Tibial nerve (tissue), 4 donors: ENCODE measurements at regions not wholly inside any gene's neighbourhood (a gene's known extent, or its start where the extent isn't known, plus 50 kb on each side); places are given as distances from the start of the nearest gene placed in this dataset.
A peak's percentile ranks its signal among the peaks of the same experiment; 100 is the strongest.

Experiments used
- DNase-seq, 2 donors: peaks; one replicate each; pipeline ENCODE4 v3.0.0-alpha.2; 2019; ENCODE audit warnings: low spot score in 2 of 2
- H3K27ac ChIP-seq, 4 donors: fragments of 200-600 bp; sonication (generic) in 3 of 4; one replicate each; pipeline ENCODE4 v1.5.1; 2017 to 2019; ENCODE audit warnings: mild to moderate bottlenecking in 1 of 4
- H3K27me3 ChIP-seq, 2 donors: fragments of 200-600 bp; sonication (generic) in 1 of 2; one replicate each; pipeline versions ENCODE4 v1.5.1 to v1.6.0; 2017 to 2019
- H3K36me3 ChIP-seq, 3 donors: fragments of 200-600 bp; sonication (generic); one replicate each; pipeline ENCODE4 v1.5.1; 2018 to 2019
- H3K4me1 ChIP-seq, 4 donors: fragments of 200-600 bp; sonication (generic) in 3 of 4; one replicate each; pipeline ENCODE4 v1.5.1; 2017 to 2019
- H3K4me3 ChIP-seq, 4 donors: fragments of 200-600 bp; sonication (generic) in 3 of 4; one replicate each; pipeline ENCODE4 v1.5.1; 2017 to 2019; ENCODE audit warnings: mild to moderate bottlenecking in 1 of 4, moderate library complexity in 1 of 4
- H3K9me3 ChIP-seq, 4 donors: fragments of 200-600 bp; sonication (generic) in 3 of 4; one replicate each; pipeline ENCODE4 v1.5.1; 2017 to 2019
- EP300 ChIP-seq, 2 donors: sonication (generic); formaldehyde crosslinking; IDR thresholded peaks; one replicate each; pipeline ENCODE4 v1.6.1; 2017; ENCODE audit warnings: antibody characterized with exemption in 2 of 2, mild to moderate bottlenecking in 1 of 2
- POLR2A ChIP-seq, 2 donors: fragments of 450-650 bp; IDR thresholded peaks; one replicate each; pipeline ENCODE4 v1.6.1; 2017; ENCODE audit warnings: antibody characterized with exemption in 2 of 2, mild to moderate bottlenecking in 2 of 2, moderate library complexity in 2 of 2
- WGBS, 2 donors: methylation state at CpG; one replicate each; pipeline ENCODE4 v1.1.5; 2018; 5-methylcytosine and 5-hydroxymethylcytosine counted together
- TF ChIP-seq, protein P1 (sequence below), 5 experiments: fragments of 200-600 bp in 3 of 5; fragments of 450-650 bp in 2 of 5; sonication (generic) in 3 of 5; IDR thresholded peaks; one replicate each; pipeline ENCODE4 v1.5.1; 2016 to 2019; ENCODE audit warnings: antibody characterized with exemption in 5 of 5, mild to moderate bottlenecking in 3 of 5, moderate library complexity in 2 of 5

DNA sequence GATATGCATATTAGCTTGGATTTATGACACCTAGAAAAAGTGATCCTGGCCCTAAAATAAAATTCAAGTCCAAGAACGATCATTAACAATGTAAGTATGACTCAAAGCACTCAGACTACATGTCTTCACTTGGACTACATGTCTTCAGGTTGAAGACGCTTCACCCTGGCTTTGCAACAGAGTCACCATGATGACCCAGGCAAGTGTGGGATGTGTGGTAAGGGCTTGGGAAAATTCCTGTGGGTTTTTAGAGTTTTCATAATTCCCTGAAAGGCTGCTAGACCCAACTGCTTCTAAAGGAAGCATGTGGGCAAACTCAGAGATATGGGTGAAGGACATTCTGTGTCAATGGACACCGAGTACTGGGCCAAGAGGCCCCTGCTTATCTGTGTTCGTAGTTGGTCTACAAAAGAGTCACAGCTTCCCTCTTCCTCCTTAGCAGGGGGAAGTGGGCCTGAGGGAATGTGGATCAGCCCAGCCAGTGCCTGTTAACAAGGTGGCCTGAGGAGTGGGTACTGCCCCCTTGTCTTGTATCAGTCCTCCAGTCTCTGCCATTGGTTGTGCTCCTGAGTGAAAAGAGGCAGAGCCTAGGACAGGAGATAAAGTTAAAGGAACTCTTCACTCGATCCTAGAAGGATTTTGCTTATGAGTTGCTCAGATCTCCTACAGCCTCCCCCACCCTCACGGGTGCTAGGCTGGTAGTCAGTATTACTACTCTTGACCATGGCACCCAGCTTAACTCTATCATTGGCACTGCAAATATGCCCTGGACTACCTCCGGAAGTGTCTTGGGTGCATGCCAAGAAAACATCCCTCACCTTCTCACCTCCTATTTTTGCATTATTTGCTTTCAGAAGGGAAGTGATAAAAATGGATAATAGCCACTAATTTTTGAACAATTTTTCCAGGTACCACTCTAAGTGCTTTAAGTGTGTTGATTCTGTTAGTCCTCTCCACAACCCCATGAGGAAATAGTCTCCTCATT lies 406.3 kb downstream of the COG6 start:
- 87 to 91% methylated on average over 7 of the region's 7 CpGs for WGBS, 2 donors

DNA sequence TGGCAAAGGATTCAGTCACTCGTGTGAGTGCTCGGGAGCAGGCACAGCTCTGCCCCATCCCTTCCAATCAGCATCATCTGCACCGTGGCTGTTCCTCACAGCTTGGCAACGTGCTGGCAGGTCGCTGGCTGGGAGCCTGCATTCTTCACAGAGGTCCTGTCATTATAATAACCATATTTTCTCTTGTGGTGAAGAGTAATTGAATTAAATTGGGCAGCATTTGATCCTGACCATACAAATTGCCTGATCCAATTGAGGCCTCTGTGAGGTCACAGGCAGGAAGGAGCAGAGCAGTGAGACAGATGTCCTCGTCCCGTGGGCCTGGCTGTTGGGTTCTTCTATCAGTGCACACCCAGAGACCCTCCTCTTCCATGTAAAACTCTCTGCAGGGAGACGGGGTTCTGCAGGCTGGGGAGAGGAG lies 407.8 kb downstream of the COG6 start:
- H3K27me3 ChIP-seq, result no peaks in the 10 kb centered on the region
- peaks cover 0 to 34% (median 8%) of the 10 kb centered on the region in 4 donors for H3K4me1 ChIP-seq
- TF ChIP-seq EP300 (IDR thresholded peaks at IDR 0.05) (no peak), POLR2A (IDR thresholded peaks at IDR 0.05) (no peak)
- TF ChIP-seq, protein P1, sequence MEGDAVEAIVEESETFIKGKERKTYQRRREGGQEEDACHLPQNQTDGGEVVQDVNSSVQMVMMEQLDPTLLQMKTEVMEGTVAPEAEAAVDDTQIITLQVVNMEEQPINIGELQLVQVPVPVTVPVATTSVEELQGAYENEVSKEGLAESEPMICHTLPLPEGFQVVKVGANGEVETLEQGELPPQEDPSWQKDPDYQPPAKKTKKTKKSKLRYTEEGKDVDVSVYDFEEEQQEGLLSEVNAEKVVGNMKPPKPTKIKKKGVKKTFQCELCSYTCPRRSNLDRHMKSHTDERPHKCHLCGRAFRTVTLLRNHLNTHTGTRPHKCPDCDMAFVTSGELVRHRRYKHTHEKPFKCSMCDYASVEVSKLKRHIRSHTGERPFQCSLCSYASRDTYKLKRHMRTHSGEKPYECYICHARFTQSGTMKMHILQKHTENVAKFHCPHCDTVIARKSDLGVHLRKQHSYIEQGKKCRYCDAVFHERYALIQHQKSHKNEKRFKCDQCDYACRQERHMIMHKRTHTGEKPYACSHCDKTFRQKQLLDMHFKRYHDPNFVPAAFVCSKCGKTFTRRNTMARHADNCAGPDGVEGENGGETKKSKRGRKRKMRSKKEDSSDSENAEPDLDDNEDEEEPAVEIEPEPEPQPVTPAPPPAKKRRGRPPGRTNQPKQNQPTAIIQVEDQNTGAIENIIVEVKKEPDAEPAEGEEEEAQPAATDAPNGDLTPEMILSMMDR (IDR thresholded peaks at IDR 0.05), result no peak
- H3K4me3 ChIP-seq, result no peak overlapping the region
- H3K27ac ChIP-seq, result no peak overlapping the region
- 69 to 80% methylated on average over 8 of the region's 8 CpGs for WGBS, 2 donors
- H3K36me3 ChIP-seq, result no peaks in the 10 kb centered on the region
- H3K9me3 ChIP-seq, result no peaks in the 10 kb centered on the region
- no peak for DNase-seq

More for the DNA sequence above, 406.3 kb downstream of the COG6 start:
- TF ChIP-seq EP300 (IDR thresholded peaks at IDR 0.05) (no peak), POLR2A (IDR thresholded peaks at IDR 0.05) (no peak)
- TF ChIP-seq, protein P1 (IDR thresholded peaks at IDR 0.05), result no peak
- H3K4me1 ChIP-seq, result peaks cover 0 to 34% (median 8%) of the 10 kb centered on the region in 4 donors
- H3K36me3 ChIP-seq, result no peaks in the 10 kb centered on the region
- no peaks in the 10 kb centered on the region for H3K27me3 ChIP-seq
- no peak for DNase-seq
- H3K27ac ChIP-seq, result peak overlapping the region in 1 of 4 donors; percentile 15
- no peak overlapping the region for H3K4me3 ChIP-seq
- H3K9me3 ChIP-seq, result no peaks in the 10 kb centered on the region

DNA sequence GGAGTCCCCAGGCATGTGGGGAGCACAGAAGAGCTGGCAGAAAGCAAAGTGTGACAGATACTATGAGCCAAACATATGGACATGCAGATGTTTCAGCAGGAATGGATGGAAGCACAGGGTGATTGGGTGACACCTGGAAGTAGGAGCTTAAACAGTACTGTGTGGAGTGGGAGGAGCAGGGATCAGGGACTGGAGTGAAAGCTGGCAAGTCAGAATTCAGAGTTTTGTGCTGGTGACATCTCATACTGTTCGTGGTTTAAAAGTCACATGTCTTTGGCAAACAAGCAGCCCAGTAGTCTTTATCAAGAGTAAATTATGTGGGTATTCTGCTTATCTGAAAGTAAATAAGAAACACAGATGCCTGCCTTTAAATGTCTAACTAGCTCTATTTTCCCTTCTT lies 408.2 kb downstream of the COG6 start:
- Histone ChIP-seq H3K4me3 (no peak overlapping the region), H3K27me3 (no peaks in the 10 kb centered on the region), H3K27ac (no peak overlapping the region), H3K9me3 (no peaks in the 10 kb centered on the region), H3K36me3 (no peaks in the 10 kb centered on the region), H3K4me1 (peaks cover 0 to 34% (median 8%) of the 10 kb centered on the region in 4 donors)
- TF ChIP-seq POLR2A (IDR thresholded peaks at IDR 0.05) (no peak), EP300 (IDR thresholded peaks at IDR 0.05) (no peak)
- TF ChIP-seq, protein P1 (IDR thresholded peaks at IDR 0.05), result no peak
- no peak for DNase-seq
- 59 to 61% methylated on average over 1 of the region's 1 CpG for WGBS, 2 donors

DNA sequence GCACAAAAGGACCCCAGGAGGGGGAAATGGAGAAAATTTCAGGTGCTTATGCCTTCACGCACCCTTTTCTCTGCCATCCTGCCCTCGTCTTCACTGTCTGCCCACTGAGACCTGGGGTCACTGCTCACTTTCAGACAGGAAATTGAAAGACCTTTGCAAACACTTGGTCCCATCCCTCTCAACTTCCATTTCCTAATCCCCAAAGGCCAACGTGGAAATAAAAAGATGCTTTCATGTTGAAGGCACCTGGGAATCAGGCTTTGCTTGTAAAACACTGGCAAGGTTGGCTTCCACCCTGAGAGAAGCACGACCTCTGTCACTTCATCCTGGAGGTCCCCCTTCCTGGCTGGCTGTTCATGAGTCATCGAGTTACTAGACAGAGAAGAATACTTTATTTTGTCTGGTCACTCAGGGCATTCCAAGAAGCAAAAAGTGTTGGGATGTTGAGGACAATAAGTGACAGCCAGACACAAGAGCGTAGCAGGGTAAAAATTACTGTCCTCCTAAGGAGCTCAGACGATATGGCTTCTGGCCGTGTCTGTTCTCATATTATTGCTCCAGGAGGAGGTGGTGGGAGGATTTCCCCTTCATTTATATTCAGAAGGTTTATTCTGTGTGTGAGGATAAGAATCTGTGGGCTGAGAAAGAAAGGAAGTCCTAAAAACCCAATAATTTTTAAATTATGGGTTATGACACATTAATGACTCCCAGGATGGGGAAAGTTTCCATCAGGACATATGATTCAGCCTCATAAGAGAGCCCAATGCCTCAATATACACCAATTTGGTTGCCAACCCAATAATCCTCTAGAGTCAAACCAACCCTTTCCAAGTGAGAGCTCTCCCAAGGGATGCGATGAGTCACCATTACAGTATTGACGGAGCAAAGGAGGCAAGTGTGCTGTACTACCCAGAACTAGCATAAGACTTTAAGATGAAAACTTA lies 409.0 kb downstream of the COG6 start:
- TF ChIP-seq POLR2A (IDR thresholded peaks at IDR 0.05) (no peak), EP300 (IDR thresholded peaks at IDR 0.05) (peak in 1 of 2 donors; percentile 16)
- H3K27ac ChIP-seq, result peak overlapping the region in 2 of 4 donors; percentile 24 to 36
- WGBS, 2 donors, result 66 to 68% methylated on average over 10 of the region's 10 CpGs
- no peaks in the 10 kb centered on the region for H3K27me3 ChIP-seq
- H3K36me3 ChIP-seq, result no peaks in the 10 kb centered on the region
- DNase-seq, result no peak
- H3K4me3 ChIP-seq, result no peak overlapping the region
- H3K9me3 ChIP-seq, result no peaks in the 10 kb centered on the region
- peaks cover 0 to 39% (median 8%) of the 10 kb centered on the region in 4 donors for H3K4me1 ChIP-seq
